Endodermal cell (in vitro differentiated cells): ENCODE measurements at regions not wholly inside any gene's neighbourhood (a gene's known extent, or its start where the extent isn't known, plus 50 kb on each side); places are given as distances from the start of the nearest gene placed in this dataset.
"Not testable (repeated sequence)": the region's sequence is repeated elsewhere in the genome, so short reads cannot be mapped to it uniquely, and the experiment has no call there.

ENCODE experiments used
- DNase-seq: peaks from one replicate; pipeline ENCODE4 v3.0.0-alpha.2; 2017
- H3K27ac ChIP-seq: 2 replicates; pipeline ENCODE4 v1.5.1; 2013; ENCODE audit warnings: mild to moderate bottlenecking, low read depth, low read length, moderate library complexity
- H3K27me3 ChIP-seq: 2 replicates; pipeline ENCODE4 v1.6.1; 2013; ENCODE audit warnings: mild to moderate bottlenecking, low read length, moderate library complexity; ENCODE audit not compliant: insufficient read depth, control insufficient read depth, poor library complexity, severe bottlenecking
- H3K36me3 ChIP-seq: 2 replicates; pipeline ENCODE4 v1.7.0; 2013; ENCODE audit warnings: mild to moderate bottlenecking, low read length, moderate library complexity; ENCODE audit not compliant: control insufficient read depth, insufficient read depth
- H3K4me1 ChIP-seq: one replicate; pipeline ENCODE4 v1.7.0; 2013; ENCODE audit warnings: low read length; ENCODE audit not compliant: control insufficient read depth, insufficient read depth
- H3K4me3 ChIP-seq: 2 replicates; pipeline ENCODE4 v1.5.1; 2013; ENCODE audit warnings: mild to moderate bottlenecking, low read length, moderate library complexity
- H3K9ac ChIP-seq: 2 replicates; pipeline ENCODE4 v1.6.1; 2013; ENCODE audit warnings: mild to moderate bottlenecking, low read length, moderate library complexity; ENCODE audit not compliant: poor library complexity, severe bottlenecking; ENCODE audit errors: extremely low read depth
- H3K9me3 ChIP-seq: 2 replicates; pipeline ENCODE4 v1.6.1; 2013; ENCODE audit warnings: mild to moderate bottlenecking, low read length, moderate library complexity; ENCODE audit not compliant: control insufficient read depth
- H3K27ac Mint-ChIP-seq: 2 replicates; pipeline ENCODE4 v1.8.0; 2020; ENCODE audit warnings: mixed read lengths
- H3K27me3 Mint-ChIP-seq: 2 replicates; pipeline ENCODE4 v1.8.0; 2021; ENCODE audit warnings: mild to moderate bottlenecking, mixed read lengths; ENCODE audit not compliant: insufficient read depth
- H3K36me3 Mint-ChIP-seq: 2 replicates; pipeline ENCODE4 v1.8.0; 2020; ENCODE audit warnings: low read depth, mixed read lengths
- H3K4me1 Mint-ChIP-seq: 2 replicates; pipeline ENCODE4 v1.8.0; 2020; ENCODE audit warnings: mixed read lengths
- H3K4me3 Mint-ChIP-seq: 2 replicates; pipeline ENCODE4 v1.8.0; 2020; ENCODE audit warnings: mild to moderate bottlenecking, moderate library complexity, mixed read lengths
- H3K9me3 Mint-ChIP-seq: 2 replicates; pipeline ENCODE4 v1.8.0; 2020; ENCODE audit warnings: mild to moderate bottlenecking, mixed read lengths
- WGBS, 2 experiments: methylation state at CpG; one replicate each; pipeline versions ENCODE4 v1.1.5 to v1.1.7; 2013; ENCODE audit warnings: missing lambda C conversion rate in 2 of 2, mixed read lengths in 1 of 2; ENCODE audit not compliant: insufficient coverage in 1 of 2, insufficient read length in 1 of 2; 5-methylcytosine and 5-hydroxymethylcytosine counted together
- TF ChIP-seq, protein P1 (sequence below): fragments of 200-600 bp; sonication (generic); conservative IDR thresholded peaks from 2 replicates; pipeline ENCODE4 v1.5.0; 2021; ENCODE audit warnings: antibody characterized with exemption, mild to moderate bottlenecking

DNA sequence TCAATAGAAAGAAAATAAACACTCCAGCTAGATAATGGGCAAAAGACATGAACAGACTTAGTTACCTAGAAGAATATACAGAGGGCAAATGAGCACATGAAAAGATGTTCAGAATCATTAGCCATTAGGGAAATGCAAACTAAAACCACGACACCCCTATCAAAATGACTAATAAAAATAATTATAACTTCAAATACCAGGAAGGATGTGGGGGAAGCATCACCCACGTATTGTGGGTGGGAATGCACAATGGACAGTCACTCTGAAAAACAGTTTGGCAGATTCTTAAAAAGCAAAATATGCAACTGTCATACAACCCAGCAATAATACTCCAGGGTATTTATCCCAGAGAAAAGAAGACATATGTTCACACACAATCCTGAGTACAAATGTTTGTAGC, 92.6 kb downstream of the DLL1 start:
- Histone ChIP-seq H3K4me3 (no peak overlapping the region), H3K4me1 (no peaks in the 10 kb centered on the region), H3K27me3 (no peaks in the 10 kb centered on the region), H3K9ac (no peak overlapping the region), H3K36me3 (no peaks in the 10 kb centered on the region), H3K9me3 (peaks cover 17% of the 10 kb centered on the region), H3K27ac (no peak overlapping the region)
- 95 to 100% methylated on average over 1 to 2 of the region's 2 CpGs for WGBS, 2 experiments
- Mint-ChIP-seq H3K4me3 (no peak overlapping the region), H3K36me3 (no peaks in the 10 kb centered on the region), H3K27ac (no peak overlapping the region), H3K9me3 (peaks cover 30% of the 10 kb centered on the region), H3K4me1 (no peaks in the 10 kb centered on the region), H3K27me3 (no peaks in the 10 kb centered on the region)
- no peak for DNase-seq
- TF ChIP-seq, protein P1, sequence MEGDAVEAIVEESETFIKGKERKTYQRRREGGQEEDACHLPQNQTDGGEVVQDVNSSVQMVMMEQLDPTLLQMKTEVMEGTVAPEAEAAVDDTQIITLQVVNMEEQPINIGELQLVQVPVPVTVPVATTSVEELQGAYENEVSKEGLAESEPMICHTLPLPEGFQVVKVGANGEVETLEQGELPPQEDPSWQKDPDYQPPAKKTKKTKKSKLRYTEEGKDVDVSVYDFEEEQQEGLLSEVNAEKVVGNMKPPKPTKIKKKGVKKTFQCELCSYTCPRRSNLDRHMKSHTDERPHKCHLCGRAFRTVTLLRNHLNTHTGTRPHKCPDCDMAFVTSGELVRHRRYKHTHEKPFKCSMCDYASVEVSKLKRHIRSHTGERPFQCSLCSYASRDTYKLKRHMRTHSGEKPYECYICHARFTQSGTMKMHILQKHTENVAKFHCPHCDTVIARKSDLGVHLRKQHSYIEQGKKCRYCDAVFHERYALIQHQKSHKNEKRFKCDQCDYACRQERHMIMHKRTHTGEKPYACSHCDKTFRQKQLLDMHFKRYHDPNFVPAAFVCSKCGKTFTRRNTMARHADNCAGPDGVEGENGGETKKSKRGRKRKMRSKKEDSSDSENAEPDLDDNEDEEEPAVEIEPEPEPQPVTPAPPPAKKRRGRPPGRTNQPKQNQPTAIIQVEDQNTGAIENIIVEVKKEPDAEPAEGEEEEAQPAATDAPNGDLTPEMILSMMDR = no peak

DNA sequence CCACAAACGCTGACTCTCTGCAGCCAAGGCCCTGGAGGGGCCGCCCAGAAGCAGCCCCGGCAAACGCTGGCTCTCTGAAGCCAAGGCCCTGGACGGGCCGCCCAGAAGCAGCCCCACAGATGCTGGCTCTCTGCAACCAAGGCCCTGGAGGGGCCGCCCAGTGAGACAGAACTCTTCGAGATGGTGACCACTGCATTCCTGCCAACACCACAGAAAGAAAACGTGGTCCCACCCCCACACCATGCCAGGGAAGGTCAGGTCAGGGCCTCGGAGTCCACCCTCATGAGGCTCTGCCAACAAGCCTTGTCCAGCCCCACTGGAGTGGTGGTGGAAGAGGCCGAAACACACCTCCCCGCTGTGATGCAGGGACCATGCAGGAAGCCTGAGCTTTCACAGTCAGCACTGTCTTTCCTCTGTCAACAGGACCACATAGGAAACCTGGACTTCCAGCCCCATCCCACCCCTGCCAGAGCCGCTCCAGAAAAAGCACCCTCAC, 97.5 kb downstream of the DLL1 start:
- Mint-ChIP-seq H3K27me3 (no peaks in the 10 kb centered on the region), H3K9me3 (peaks cover 30% of the 10 kb centered on the region), H3K27ac (no peak overlapping the region), H3K4me3 (no peak overlapping the region), H3K36me3 (no peaks in the 10 kb centered on the region), H3K4me1 (no peaks in the 10 kb centered on the region)
- H3K9me3 ChIP-seq = peaks cover 17% of the 10 kb centered on the region
- H3K36me3 ChIP-seq = no peaks in the 10 kb centered on the region
- TF ChIP-seq, protein P1 = no peak
- 89% methylated on average over 10 to 13 of the region's 13 CpGs for WGBS, 2 experiments
- H3K27me3 ChIP-seq = no peaks in the 10 kb centered on the region
- H3K4me3 ChIP-seq = no peak overlapping the region
- H3K4me1 ChIP-seq = no peaks in the 10 kb centered on the region
- H3K9ac ChIP-seq = no peak overlapping the region
- DNase-seq = no peak
- H3K27ac ChIP-seq = no peak overlapping the region

DNA sequence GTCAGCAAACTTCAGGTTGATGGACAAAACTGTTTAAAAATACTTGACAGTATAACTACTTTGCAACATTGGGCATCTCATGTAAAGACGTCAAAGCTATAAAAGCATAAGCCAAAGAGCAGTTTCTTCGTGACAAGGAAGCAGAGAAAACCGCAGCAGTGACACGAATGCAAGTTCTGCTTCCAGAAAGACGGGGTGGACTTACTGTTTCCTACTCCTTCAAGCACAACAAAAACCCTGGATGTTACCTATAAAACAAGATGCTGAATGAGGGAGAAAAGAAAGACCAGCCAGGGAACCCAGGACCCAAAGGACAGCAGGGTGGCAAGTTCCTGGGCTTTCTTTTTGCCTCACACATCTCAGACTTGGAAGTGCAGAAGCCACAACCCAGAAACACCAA, 98.0 kb downstream of the DLL1 start:
- no peak overlapping the region for H3K27ac Mint-ChIP-seq
- no peaks in the 10 kb centered on the region for H3K4me1 Mint-ChIP-seq
- Histone ChIP-seq H3K27me3 (no peaks in the 10 kb centered on the region), H3K4me3 (no peak overlapping the region), H3K4me1 (no peaks in the 10 kb centered on the region), H3K27ac (no peak overlapping the region), H3K36me3 (no peaks in the 10 kb centered on the region), H3K9ac (no peak overlapping the region), H3K9me3 (peaks cover 17% of the 10 kb centered on the region)
- TF ChIP-seq, protein P1 = no peak
- no peaks in the 10 kb centered on the region for H3K27me3 Mint-ChIP-seq
- H3K36me3 Mint-ChIP-seq = no peaks in the 10 kb centered on the region
- no peak overlapping the region for H3K4me3 Mint-ChIP-seq
- H3K9me3 Mint-ChIP-seq = peaks cover 30% of the 10 kb centered on the region
- WGBS, 2 experiments = 92 to 95% methylated on average over 5 of the region's 5 CpGs
- DNase-seq = no peak

DNA sequence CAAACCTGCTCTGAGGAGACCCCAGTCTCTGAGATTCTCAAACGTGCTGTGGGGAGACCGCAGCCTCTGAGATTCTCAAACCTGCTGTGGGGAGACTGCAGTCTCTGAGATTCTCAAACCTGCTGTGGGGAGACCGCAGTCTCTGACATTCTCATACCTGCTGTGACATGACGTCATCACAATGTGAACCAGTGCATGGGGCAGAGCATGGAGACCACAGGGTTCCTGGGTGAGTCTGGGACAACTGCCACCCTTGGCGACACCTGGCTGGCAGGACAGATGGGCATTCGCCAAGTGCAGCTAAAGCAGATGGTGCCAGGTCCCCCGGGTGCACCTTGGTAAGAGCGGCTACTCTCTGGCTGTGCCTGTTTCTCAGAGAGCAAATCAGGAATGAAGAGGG, 98.8 kb downstream of the DLL1 start:
- H3K27me3 ChIP-seq, H3K4me3 Mint-ChIP-seq, H3K36me3 Mint-ChIP-seq, H3K27ac Mint-ChIP-seq, H3K4me3 ChIP-seq, DNase-seq, H3K4me1 Mint-ChIP-seq, H3K4me1 ChIP-seq, H3K9ac ChIP-seq, H3K36me3 ChIP-seq, H3K27me3 Mint-ChIP-seq, H3K27ac ChIP-seq: not testable (repeated sequence)
- peaks cover 30% of the 10 kb centered on the region for H3K9me3 Mint-ChIP-seq
- WGBS, 2 experiments = 85 to 86% methylated on average over 8 of the region's 8 CpGs
- H3K9me3 ChIP-seq = peaks cover 17% of the 10 kb centered on the region
